ENCODE measurements at regions not wholly inside any gene's neighbourhood (a gene's known extent, or its start where the extent isn't known, plus 50 kb on each side); places are given as distances from the start of the nearest gene placed in this dataset.
A peak's percentile ranks its signal among the peaks of the same experiment; 100 is the strongest.

DNA sequence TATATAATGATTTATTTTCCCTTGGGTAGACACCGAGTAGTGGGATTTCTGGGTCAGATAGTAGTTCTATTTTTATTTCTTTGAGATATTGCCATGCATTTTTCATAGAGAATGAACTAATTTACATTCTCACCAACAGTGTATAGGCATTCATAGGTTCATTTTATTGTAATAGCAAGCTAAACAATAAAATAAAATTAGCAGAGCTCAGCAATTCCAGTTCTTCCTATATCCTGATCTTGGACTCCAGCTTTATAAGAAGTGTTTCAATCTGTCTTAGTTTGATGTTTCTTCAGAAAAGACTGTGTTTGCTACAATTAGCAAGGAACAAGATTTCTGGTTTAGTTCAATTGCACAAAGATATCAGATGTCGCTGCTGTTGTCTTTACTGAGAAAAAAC, 1024.4 kb upstream of the LRRTM1 start:
- DNase-seq (ENCODE audit: low read depth in 1 of 2, low spot score in 1 of 2), result no peak

GRCh38 chr2:81327911-81328310, 1023.4 kb upstream of the LRRTM1 start:
- CTCF ChIA-PET, result no interaction called here
- ATAC-seq, result no peak
- TF ChIP-seq USF2 (IDR thresholded peaks at IDR 0.05) (no peak), TFCP2L1 (CRISPR knock-in tag; IDR thresholded peaks at IDR 0.05) (no peak)
- TF ChIP-seq, protein P1, sequence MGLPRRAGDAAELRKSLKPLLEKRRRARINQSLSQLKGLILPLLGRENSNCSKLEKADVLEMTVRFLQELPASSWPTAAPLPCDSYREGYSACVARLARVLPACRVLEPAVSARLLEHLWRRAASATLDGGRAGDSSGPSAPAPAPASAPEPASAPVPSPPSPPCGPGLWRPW (IDR thresholded peaks at IDR 0.05), result no peak

More for the DNA sequence above, 1024.4 kb upstream of the LRRTM1 start:
- peaks cover 8% of the 10 kb centered on the region; the same call in 2 of the 3 replicates for H3K9me3 ChIP-seq
- no peak for TF ChIP-seq RCOR1 (IDR thresholded peaks at IDR 0.05; ENCODE audit: low read depth, low read length)
- no peak for TF ChIP-seq FOSL2 (IDR thresholded peaks at IDR 0.05)
- TF ChIP-seq FOSL2 (CRISPR knock-in tag; IDR thresholded peaks at IDR 0.05), result no peak
- TF ChIP-seq MAFK (IDR thresholded peaks at IDR 0.05; ENCODE audit: partially characterized antibody), result no peak
- TF ChIP-seq, protein P2, sequence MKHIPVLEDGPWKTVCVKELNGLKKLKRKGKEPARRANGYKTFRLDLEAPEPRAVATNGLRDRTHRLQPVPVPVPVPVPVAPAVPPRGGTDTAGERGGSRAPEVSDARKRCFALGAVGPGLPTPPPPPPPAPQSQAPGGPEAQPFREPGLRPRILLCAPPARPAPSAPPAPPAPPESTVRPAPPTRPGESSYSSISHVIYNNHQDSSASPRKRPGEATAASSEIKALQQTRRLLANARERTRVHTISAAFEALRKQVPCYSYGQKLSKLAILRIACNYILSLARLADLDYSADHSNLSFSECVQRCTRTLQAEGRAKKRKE (CRISPR knock-in tag; IDR thresholded peaks at IDR 0.05; ENCODE audit: low read depth), result no peak
- TF ChIP-seq, protein P3, sequence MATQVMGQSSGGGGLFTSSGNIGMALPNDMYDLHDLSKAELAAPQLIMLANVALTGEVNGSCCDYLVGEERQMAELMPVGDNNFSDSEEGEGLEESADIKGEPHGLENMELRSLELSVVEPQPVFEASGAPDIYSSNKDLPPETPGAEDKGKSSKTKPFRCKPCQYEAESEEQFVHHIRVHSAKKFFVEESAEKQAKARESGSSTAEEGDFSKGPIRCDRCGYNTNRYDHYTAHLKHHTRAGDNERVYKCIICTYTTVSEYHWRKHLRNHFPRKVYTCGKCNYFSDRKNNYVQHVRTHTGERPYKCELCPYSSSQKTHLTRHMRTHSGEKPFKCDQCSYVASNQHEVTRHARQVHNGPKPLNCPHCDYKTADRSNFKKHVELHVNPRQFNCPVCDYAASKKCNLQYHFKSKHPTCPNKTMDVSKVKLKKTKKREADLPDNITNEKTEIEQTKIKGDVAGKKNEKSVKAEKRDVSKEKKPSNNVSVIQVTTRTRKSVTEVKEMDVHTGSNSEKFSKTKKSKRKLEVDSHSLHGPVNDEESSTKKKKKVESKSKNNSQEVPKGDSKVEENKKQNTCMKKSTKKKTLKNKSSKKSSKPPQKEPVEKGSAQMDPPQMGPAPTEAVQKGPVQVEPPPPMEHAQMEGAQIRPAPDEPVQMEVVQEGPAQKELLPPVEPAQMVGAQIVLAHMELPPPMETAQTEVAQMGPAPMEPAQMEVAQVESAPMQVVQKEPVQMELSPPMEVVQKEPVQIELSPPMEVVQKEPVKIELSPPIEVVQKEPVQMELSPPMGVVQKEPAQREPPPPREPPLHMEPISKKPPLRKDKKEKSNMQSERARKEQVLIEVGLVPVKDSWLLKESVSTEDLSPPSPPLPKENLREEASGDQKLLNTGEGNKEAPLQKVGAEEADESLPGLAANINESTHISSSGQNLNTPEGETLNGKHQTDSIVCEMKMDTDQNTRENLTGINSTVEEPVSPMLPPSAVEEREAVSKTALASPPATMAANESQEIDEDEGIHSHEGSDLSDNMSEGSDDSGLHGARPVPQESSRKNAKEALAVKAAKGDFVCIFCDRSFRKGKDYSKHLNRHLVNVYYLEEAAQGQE (IDR thresholded peaks at IDR 0.05), result no peak
- no peak for TF ChIP-seq EP300 (IDR thresholded peaks at IDR 0.05)
- no peak for TF ChIP-seq RAD21 (conservative IDR thresholded peaks at IDR 0.05 in 1 of 2, IDR thresholded peaks at IDR 0.05 in 1 of 2)
- TF ChIP-seq NR3C1 (IDR thresholded peaks at IDR 0.05), result no peak
- TF ChIP-seq SMC3 (IDR thresholded peaks at IDR 0.05), result no peak
- H3K4me2 ChIP-seq, result no peak overlapping the region
- ATAC-seq, result no peak
- H3K4me1 ChIP-seq, result no peaks in the 10 kb centered on the region
- ChIA-PET CTCF (no interaction called here), POLR2A (no interaction called here)
- no peak overlapping the region for H3K27ac ChIP-seq
- 1% methylated on average over 2 of the region's 2 CpGs for WGBS (ENCODE audit: missing lambda C conversion rate)
- H3K4me3 ChIP-seq, result no peak overlapping the region
- no peak for FAIRE-seq

DNA sequence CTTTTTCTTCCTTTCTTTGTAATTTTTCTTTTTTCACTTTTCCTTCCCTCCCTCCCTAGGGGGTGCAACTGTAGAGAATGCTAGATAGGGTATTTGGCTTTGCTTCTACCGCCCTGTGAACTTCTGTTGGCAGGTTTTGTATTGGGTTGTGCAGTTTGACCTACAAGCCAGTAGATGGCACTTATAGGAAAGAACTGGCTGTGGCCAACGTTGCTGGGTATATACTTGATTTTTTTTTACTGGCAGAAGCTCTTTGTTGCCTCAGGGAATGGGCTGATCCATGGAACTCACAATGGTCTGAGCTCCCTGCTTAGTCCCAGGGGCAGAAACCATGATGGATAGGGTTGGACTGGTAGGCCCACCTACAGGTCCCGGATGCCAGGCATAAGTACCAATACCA, 1019.5 kb upstream of the LRRTM1 start:
- ChIA-PET POLR2A (no interaction called here), CTCF (no interaction called here)
- no peaks in the 10 kb centered on the region for H3K4me1 ChIP-seq
- peak in 1 of 2 experiments; percentile 12; a peak in 1 of 5 replicates for TF ChIP-seq RAD21 (conservative IDR thresholded peaks at IDR 0.05 in 1 of 2, IDR thresholded peaks at IDR 0.05 in 1 of 2)
- TF ChIP-seq ZNF302 (CRISPR knock-in tag; IDR thresholded peaks at IDR 0.05), result no peak
- TF ChIP-seq FOSB (CRISPR knock-in tag; IDR thresholded peaks at IDR 0.05), result no peak
- no peak overlapping the region for H3K4me2 ChIP-seq
- ATAC-seq, result no peak
- 7% methylated on average over 3 of the region's 3 CpGs for WGBS (ENCODE audit: missing lambda C conversion rate)
- H3K9me3 ChIP-seq, result peaks cover 8% of the 10 kb centered on the region; the same call in 2 of the 3 replicates
- no peak for FAIRE-seq
- no peak overlapping the region for H3K4me3 ChIP-seq
- DNase-seq (ENCODE audit: low read depth in 1 of 2, low spot score in 1 of 2), result peak in 1 of 2 experiments; percentile 5
- no peak overlapping the region for H3K27ac ChIP-seq

More at GRCh38 chr2:81327911-81328310, 1023.4 kb upstream of the LRRTM1 start:
- POLR2A ChIA-PET, result no interaction called here
- Histone ChIP-seq H3K4me1 (no peaks in the 10 kb centered on the region), H3K4me3 (no peak overlapping the region), H3K9me3 (peaks cover 8% of the 10 kb centered on the region; the same call in 2 of the 3 replicates), H3K27ac (no peak overlapping the region), H3K4me2 (no peak overlapping the region)
- no peak for DNase-seq (ENCODE audit: low read depth in 1 of 2, low spot score in 1 of 2)
- FAIRE-seq, result no peak
